Neural cell (in vitro differentiated cells): ENCODE measurements at regions not wholly inside any gene's neighbourhood (a gene's known extent, or its start where the extent isn't known, plus 50 kb on each side); places are given as distances from the start of the nearest gene placed in this dataset.

ENCODE experiments used
- H2AFZ ChIP-seq: fragments of 200-600, 300-800 bp; sonication (generic), shearing (Covaris generic); 2 replicates; pipeline ENCODE4 v1.6.0; 2014; ENCODE audit warnings: low read depth, mild to moderate bottlenecking, antibody characterized with exemption, low read length, moderate library complexity
- H3F3A ChIP-seq: fragments of 200-600 bp; shearing (Covaris generic); 2 replicates; pipeline ENCODE4 v1.6.1; 2016; ENCODE audit warnings: mild to moderate bottlenecking, moderate library complexity, mixed read lengths, antibody characterized with exemption, low read length; ENCODE audit not compliant: insufficient read depth, poor library complexity, severe bottlenecking
- H3K27ac ChIP-seq: fragments of 200-600, 300-800 bp; sonication (generic), shearing (Covaris generic); 2 replicates; pipeline ENCODE4 v1.5.1; 2014; ENCODE audit warnings: mild to moderate bottlenecking, low read length, moderate library complexity
- H3K27me3 ChIP-seq: fragments of 300-800, 200-600 bp; sonication (generic), shearing (Covaris generic); 2 replicates; pipeline ENCODE4 v1.6.0; 2014; ENCODE audit warnings: mild to moderate bottlenecking, low read depth, low read length, moderate library complexity; ENCODE audit not compliant: insufficient read depth
- H3K36me3 ChIP-seq: fragments of 300-800, 200-600 bp; sonication (generic), shearing (Covaris generic); 2 replicates; pipeline ENCODE4 v1.5.1; 2014; ENCODE audit warnings: mild to moderate bottlenecking, antibody characterized with exemption, low read length, moderate library complexity; ENCODE audit not compliant: insufficient read depth
- H3K4me2 ChIP-seq: fragments of 300-800, 200-600 bp; sonication (generic), shearing (Covaris generic); 2 replicates; pipeline ENCODE4 v1.6.0; 2014; ENCODE audit warnings: mild to moderate bottlenecking, low read length
- H3K4me3 ChIP-seq: fragments of 300-800, 200-600 bp; sonication (generic), shearing (Covaris generic); 2 replicates; pipeline ENCODE4 v1.5.1; 2014; ENCODE audit warnings: mild to moderate bottlenecking, low read length, moderate library complexity
- H3K79me2 ChIP-seq: fragments of 200-600 bp; shearing (Covaris generic); replicated peaks from 2 replicates; pipeline ENCODE4 v1.6.0; 2014; ENCODE audit warnings: mild to moderate bottlenecking, low read length, moderate library complexity; ENCODE audit not compliant: insufficient read depth
- H3K9ac ChIP-seq: fragments of 300-800, 200-600 bp; sonication (generic), shearing (Covaris generic); 2 replicates; pipeline ENCODE4 v1.6.1; 2016; ENCODE audit warnings: mild to moderate bottlenecking, low read length, mixed read lengths
- H3K9me2 ChIP-seq: fragments of 200-600 bp; shearing (Covaris generic); 2 replicates; pipeline ENCODE4 v1.6.1; 2016; ENCODE audit warnings: mild to moderate bottlenecking, low read length, mixed read lengths; ENCODE audit not compliant: insufficient read depth
- H3K9me3 ChIP-seq: fragments of 200-600, 300-800 bp; sonication (generic), shearing (Covaris generic); 2 replicates; pipeline ENCODE4 v1.6.1; 2016; ENCODE audit warnings: mild to moderate bottlenecking, mixed run types, low read length, moderate library complexity, mixed read lengths
- H4K20me1 ChIP-seq: fragments of 200-600 bp; shearing (Covaris generic); 2 replicates; pipeline ENCODE4 v1.6.1; 2016; ENCODE audit warnings: mild to moderate bottlenecking, mixed run types; ENCODE audit not compliant: insufficient read depth
- CTCF ChIP-seq: fragments of 450-650 bp; IDR thresholded peaks from 2 replicates; pipeline ENCODE4 v1.5.1; 2014; ENCODE audit warnings: antibody characterized with exemption, mild to moderate bottlenecking, moderate library complexity; ENCODE audit not compliant: poor library complexity, severe bottlenecking
- EP300 ChIP-seq: fragments of 450-650 bp; conservative IDR thresholded peaks from 2 replicates; pipeline ENCODE4 v1.6.1; 2014; ENCODE audit warnings: antibody characterized with exemption, mild to moderate bottlenecking, moderate library complexity; ENCODE audit not compliant: poor library complexity, severe bottlenecking
- EZH2 ChIP-seq: fragments of 200-600, 300-800 bp; shearing (Covaris generic), sonication (generic); IDR thresholded peaks from 2 replicates; pipeline ENCODE4 v1.6.1; 2014; ENCODE audit warnings: antibody characterized with exemption, low read length, borderline replicate concordance, mild to moderate bottlenecking; ENCODE audit not compliant: insufficient read depth, poor library complexity, severe bottlenecking
- MXI1 ChIP-seq: fragments of 450-650 bp; conservative IDR thresholded peaks from 2 replicates; pipeline ENCODE4 v1.6.1; 2014; ENCODE audit warnings: antibody characterized with exemption, mild to moderate bottlenecking; ENCODE audit not compliant: poor library complexity, severe bottlenecking
- POLR2AphosphoS5 ChIP-seq: IDR thresholded peaks from 2 replicates; pipeline ENCODE4 v1.6.1; 2012
- RAD21 ChIP-seq: fragments of 450-650 bp; conservative IDR thresholded peaks from 2 replicates; pipeline ENCODE4 v1.6.1; 2014; ENCODE audit warnings: antibody characterized with exemption, mild to moderate bottlenecking, moderate library complexity
- REST ChIP-seq: IDR thresholded peaks from 2 replicates; pipeline ENCODE4 v1.6.1; 2012; ENCODE audit warnings: borderline replicate concordance
- SMC3 ChIP-seq: fragments of 450-650 bp; conservative IDR thresholded peaks from 2 replicates; pipeline ENCODE4 v1.6.1; 2014; ENCODE audit warnings: antibody characterized with exemption, mild to moderate bottlenecking, moderate library complexity; ENCODE audit not compliant: poor library complexity
- TAF1 ChIP-seq: IDR thresholded peaks from 2 replicates; pipeline ENCODE4 v1.6.1; 2012; ENCODE audit warnings: low read depth

DNA sequence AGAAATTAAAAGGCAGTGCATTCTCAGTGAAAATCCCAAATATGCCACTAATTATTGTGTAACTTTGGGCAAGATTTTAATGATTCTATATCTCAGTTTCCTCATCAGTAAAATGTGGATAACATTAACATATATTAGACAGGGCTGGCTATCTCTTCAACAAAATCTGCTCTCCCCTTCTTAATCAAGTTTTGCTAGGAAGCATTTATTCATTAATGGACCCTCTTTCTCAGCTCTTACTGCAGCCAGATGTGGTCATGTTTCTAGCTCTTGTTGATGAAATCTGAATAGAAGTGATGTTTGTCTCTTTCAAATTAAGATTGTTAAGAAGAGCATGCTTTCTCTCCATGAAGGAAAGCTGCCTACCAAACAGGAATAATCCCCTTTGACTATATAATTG, 84.4 kb upstream of the PPFIA2 start:
- no peaks in the 10 kb centered on the region for H3K36me3 ChIP-seq
- no peaks in the 10 kb centered on the region for H3K9me3 ChIP-seq
- H4K20me1 ChIP-seq: no peaks in the 10 kb centered on the region
- no peaks in the 10 kb centered on the region for H3F3A ChIP-seq
- H3K27me3 ChIP-seq: no peaks in the 10 kb centered on the region
- TF ChIP-seq SMC3: no peak
- no peak for TF ChIP-seq CTCF
- TF ChIP-seq REST: no peak
- no peak for TF ChIP-seq EP300
- no peak for TF ChIP-seq POLR2AphosphoS5
- TF ChIP-seq MXI1: no peak
- no peak for TF ChIP-seq TAF1
- no peak for TF ChIP-seq EZH2
- TF ChIP-seq RAD21: no peak
- no peak overlapping the region for H3K9ac ChIP-seq
- H2AFZ ChIP-seq: no peak overlapping the region
- H3K27ac ChIP-seq: no peak overlapping the region
- no peaks in the 10 kb centered on the region for H3K9me2 ChIP-seq
- no peaks in the 10 kb centered on the region for H3K79me2 ChIP-seq
- H3K4me2 ChIP-seq: no peak overlapping the region
- H3K4me3 ChIP-seq: no peak overlapping the region

- H3F3A ChIP-seq: no peaks in the 10 kb centered on the region
- H3K36me3 ChIP-seq: no peaks in the 10 kb centered on the region
- no peak overlapping the region for H3K9ac ChIP-seq
- H3K9me3 ChIP-seq: no peaks in the 10 kb centered on the region
- H3K4me3 ChIP-seq: no peak overlapping the region
- no peak overlapping the region for H2AFZ ChIP-seq
- TF ChIP-seq RAD21 (no peak), EP300 (no peak), MXI1 (no peak), SMC3 (no peak), POLR2AphosphoS5 (no peak), TAF1 (no peak), EZH2 (no peak), REST (no peak), CTCF (no peak)
- H3K4me2 ChIP-seq: no peak overlapping the region
- H3K79me2 ChIP-seq: no peaks in the 10 kb centered on the region
- no peaks in the 10 kb centered on the region for H3K27me3 ChIP-seq
- H3K9me2 ChIP-seq: no peaks in the 10 kb centered on the region
- H4K20me1 ChIP-seq: no peaks in the 10 kb centered on the region
- no peak overlapping the region for H3K27ac ChIP-seq
Measured at GRCh38 chr12:81835783-81836182, 76.6 kb upstream of the PPFIA2 start.
